ENCODE measurements at regions not wholly inside any gene's neighbourhood (a gene's known extent, or its start where the extent isn't known, plus 50 kb on each side); places are given as distances from the start of the nearest gene placed in this dataset.

DNA sequence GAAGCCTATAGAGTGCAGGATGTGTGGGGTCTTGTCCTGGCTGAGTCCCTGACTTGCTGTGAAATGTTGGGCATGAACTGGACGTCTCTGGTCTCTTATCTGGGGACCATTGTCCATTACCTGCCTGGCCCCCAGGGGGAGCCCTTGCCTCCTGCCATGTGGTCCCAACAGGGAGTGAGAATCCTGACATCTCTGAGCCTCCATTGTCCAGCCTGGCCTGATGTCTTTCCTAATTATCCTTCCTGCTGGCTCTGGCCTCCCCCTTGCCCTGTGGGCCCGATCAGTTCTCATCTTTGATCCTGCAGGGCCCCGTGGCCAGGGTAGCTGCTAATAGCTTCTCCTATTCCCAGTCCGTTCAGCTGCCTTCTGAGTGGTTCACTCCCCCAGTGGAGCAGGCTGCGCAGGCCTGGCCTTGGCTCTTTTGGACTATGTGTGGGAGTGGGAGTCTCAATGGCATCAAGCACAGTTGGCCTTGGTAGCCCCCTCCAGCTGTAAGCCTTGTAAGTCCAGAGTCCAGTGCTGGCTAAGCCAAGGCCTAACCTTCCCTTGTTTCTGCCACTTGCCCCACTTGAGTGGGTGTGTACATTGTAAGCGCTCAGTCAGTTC, 77.9 kb upstream of the RALY start:
- Histone ChIP-seq H3K4me3 (ENCODE audit: extremely low read depth in 1 of 4, insufficient read depth in 2 of 4, low read depth in 3 of 4, low read length in 4 of 4) (no peak overlapping the region), H3K14ac (ENCODE audit: insufficient read length) (no peak overlapping the region), H3K23ac (ENCODE audit: insufficient read length) (no peak overlapping the region), H2BK15ac (ENCODE audit: low read length) (0 out of 2 replicates have a peak overlapping the region, but pooled peaks have one; percentile 67), H4K20me1 (replicated peaks in 1 of 2; ENCODE audit: control insufficient read depth in 1 of 2, insufficient read depth in 2 of 2, low read length in 2 of 2) (no peaks in the 10 kb centered on the region), H3K4ac (replicated peaks; ENCODE audit: insufficient read length, low read depth, low read length) (no peak overlapping the region), H2BK20ac (ENCODE audit: low read length) (no peak overlapping the region), H3K79me2 (ENCODE audit: control insufficient read depth in 1 of 2, insufficient read depth in 2 of 2, low read length in 2 of 2) (no peaks in the 10 kb centered on the region), H3K4me2 (ENCODE audit: insufficient read depth in 1 of 2, low read depth in 2 of 2, low read length in 2 of 2) (no peak overlapping the region), H3K9ac (replicated peaks in 1 of 4; ENCODE audit: extremely low read depth in 1 of 4, low read depth in 3 of 4, low read length in 3 of 4) (no peak overlapping the region), H3K4me1 (replicated peaks in 1 of 4; ENCODE audit: control insufficient read depth in 3 of 4, insufficient read depth in 4 of 4, low read length in 3 of 4) (no peaks in the 10 kb centered on the region), H2BK12ac (ENCODE audit: low read depth, low read length) (no peak overlapping the region), H2AK5ac (ENCODE audit: low read depth, low read length) (no peak overlapping the region), H2AFZ (ENCODE audit: low read length) (peak overlapping the region; percentile 27; the same call in 1 of the 2 replicates), H2BK5ac (ENCODE audit: low read depth, low read length) (no peak overlapping the region), H4K8ac (ENCODE audit: extremely low read depth, insufficient read depth, low read length) (no peak overlapping the region; the same call in 1 of the 2 replicates), H4K91ac (replicated peaks; ENCODE audit: insufficient read length, low read length) (no peak overlapping the region), H3K79me1 (ENCODE audit: low read depth, low read length) (no peaks in the 10 kb centered on the region), H3K23me2 (ENCODE audit: low read depth, low read length) (no peaks in the 10 kb centered on the region), H3K9me3 (ENCODE audit: insufficient read depth in 2 of 2, low read depth in 1 of 2, low read length in 1 of 2) (no peaks in the 10 kb centered on the region), H2BK120ac (replicated peaks; ENCODE audit: low read depth, low read length) (no peak overlapping the region), H4K5ac (ENCODE audit: insufficient read length, low read depth, low read length) (no peak overlapping the region), H3K27ac (ENCODE audit: low read depth, low read length) (no peak overlapping the region), H3K27me3 (replicated peaks in 1 of 4; ENCODE audit: control insufficient read depth in 3 of 4, extremely low read depth in 1 of 4, insufficient read depth in 3 of 4, low read length in 3 of 4) (no peaks in the 10 kb centered on the region), H3K36me3 (ENCODE audit: control insufficient read depth in 2 of 4, insufficient read depth in 4 of 4, low read length in 3 of 4) (no peaks in the 10 kb centered on the region), H3K18ac (ENCODE audit: extremely low read depth, low read length) (no peak overlapping the region), H3K56ac (replicated peaks; ENCODE audit: insufficient read length, low read depth, low read length) (no peak overlapping the region)
- FAIRE-seq = no peak
- POLR2A ChIA-PET (ENCODE audit: partially characterized antibody) = interaction anchor here (1.8 kb wide), 1 partner anchor 197 kb away, joined by 4 read pairs; the partner anchor contains the start of gene EIF2S2
- 79% methylated on average over 6 of the region's 6 CpGs; no CpG with 5 or more reads in 1 of the 2 experiments for WGBS, 2 experiments (ENCODE audit: extremely low coverage in 1 of 2, insufficient coverage in 1 of 2, insufficient read length in 1 of 2, insufficient replicate concordance in 2 of 2, low coverage in 1 of 2, low lambda C conversion rate in 2 of 2, missing lambda C conversion rate in 1 of 2)
- DNase-seq (ENCODE audit: low read depth in 1 of 2, low spot score in 2 of 2) = peak in 1 of 2 experiments; percentile 85
- CTCF ChIA-PET (ENCODE audit: partially characterized antibody) = interaction anchor here (0.5 to 6.0 kb wide), 38 partner anchors 10 to 1773 kb away, joined by 3 to 73 read pairs (median 4); no protein-coding TSS in a partner anchor
- TF ChIP-seq YY1 (IDR thresholded peaks at IDR 0.05; ENCODE audit: low read depth, low read length) (0 out of 2 replicates have a peak, but pooled peaks have one; percentile 55), NANOG (IDR thresholded peaks at IDR 0.05; ENCODE audit: insufficient read depth, low read depth, low read length, poor library complexity, severe bottlenecking) (no peak), JUN (IDR thresholded peaks at IDR 0.05; ENCODE audit: low read depth, low read length) (no peak), RAD21 (IDR thresholded peaks at IDR 0.05 in 1 of 2, conservative IDR thresholded peaks at IDR 0.05 in 1 of 2; ENCODE audit: low read depth in 2 of 2, low read length in 2 of 2) (peak; percentile 50 to 66), SP2 (IDR thresholded peaks at IDR 0.05; ENCODE audit: low read length) (no peak), CHD2 (IDR thresholded peaks at IDR 0.05; ENCODE audit: low read length) (no peak), POU5F1 (IDR thresholded peaks at IDR 0.05; ENCODE audit: low read depth, low read length) (no peak)
- TF ChIP-seq, protein P1, sequence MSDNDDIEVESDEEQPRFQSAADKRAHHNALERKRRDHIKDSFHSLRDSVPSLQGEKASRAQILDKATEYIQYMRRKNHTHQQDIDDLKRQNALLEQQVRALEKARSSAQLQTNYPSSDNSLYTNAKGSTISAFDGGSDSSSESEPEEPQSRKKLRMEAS (IDR thresholded peaks at IDR 0.05) = peak; percentile 92
- TF ChIP-seq, protein P2, sequence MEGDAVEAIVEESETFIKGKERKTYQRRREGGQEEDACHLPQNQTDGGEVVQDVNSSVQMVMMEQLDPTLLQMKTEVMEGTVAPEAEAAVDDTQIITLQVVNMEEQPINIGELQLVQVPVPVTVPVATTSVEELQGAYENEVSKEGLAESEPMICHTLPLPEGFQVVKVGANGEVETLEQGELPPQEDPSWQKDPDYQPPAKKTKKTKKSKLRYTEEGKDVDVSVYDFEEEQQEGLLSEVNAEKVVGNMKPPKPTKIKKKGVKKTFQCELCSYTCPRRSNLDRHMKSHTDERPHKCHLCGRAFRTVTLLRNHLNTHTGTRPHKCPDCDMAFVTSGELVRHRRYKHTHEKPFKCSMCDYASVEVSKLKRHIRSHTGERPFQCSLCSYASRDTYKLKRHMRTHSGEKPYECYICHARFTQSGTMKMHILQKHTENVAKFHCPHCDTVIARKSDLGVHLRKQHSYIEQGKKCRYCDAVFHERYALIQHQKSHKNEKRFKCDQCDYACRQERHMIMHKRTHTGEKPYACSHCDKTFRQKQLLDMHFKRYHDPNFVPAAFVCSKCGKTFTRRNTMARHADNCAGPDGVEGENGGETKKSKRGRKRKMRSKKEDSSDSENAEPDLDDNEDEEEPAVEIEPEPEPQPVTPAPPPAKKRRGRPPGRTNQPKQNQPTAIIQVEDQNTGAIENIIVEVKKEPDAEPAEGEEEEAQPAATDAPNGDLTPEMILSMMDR (IDR thresholded peaks at IDR 0.05; ENCODE audit: control extremely low read depth in 1 of 3, insufficient read depth in 1 of 3, low read depth in 1 of 3, low read length in 3 of 3) = peak; percentile 76 to 92 (median 85)

Data from H1 (cell line).